ENCODE measurements at regions not wholly inside any gene's neighbourhood (a gene's known extent, or its start where the extent isn't known, plus 50 kb on each side); places are given as distances from the start of the nearest gene placed in this dataset.

DNA sequence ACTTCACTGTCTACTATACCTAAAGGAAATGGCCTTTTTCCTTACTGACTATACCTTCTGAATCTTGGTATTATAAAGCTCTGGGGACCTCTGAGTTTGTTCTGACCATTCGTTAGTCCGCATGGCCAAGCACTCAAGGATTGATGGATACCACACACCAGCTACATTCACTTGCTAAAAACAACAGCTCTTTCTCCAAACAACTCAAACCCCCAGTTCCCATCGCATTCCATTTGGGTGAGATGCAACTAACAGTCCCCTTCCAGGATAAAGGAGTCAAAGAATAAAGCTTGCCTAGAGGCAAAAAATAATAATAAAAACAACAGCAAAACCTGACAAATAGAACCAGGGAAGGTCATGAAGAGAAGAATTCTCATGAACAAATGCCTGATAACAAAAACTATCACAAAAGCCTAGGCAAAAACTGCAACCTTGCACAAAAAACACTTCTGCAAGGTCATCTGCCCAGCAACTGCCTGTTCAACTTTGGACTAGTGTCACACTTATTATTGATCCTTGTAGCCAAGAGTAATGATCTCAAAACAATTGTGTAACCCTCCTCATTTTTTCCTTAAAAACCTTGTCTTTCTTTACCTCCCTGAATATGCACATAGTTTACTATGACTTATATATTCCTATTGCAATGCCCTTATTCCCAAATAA is 139.0 kb upstream of the GUCY1A2 start:
- TF ChIP-seq, protein P1, sequence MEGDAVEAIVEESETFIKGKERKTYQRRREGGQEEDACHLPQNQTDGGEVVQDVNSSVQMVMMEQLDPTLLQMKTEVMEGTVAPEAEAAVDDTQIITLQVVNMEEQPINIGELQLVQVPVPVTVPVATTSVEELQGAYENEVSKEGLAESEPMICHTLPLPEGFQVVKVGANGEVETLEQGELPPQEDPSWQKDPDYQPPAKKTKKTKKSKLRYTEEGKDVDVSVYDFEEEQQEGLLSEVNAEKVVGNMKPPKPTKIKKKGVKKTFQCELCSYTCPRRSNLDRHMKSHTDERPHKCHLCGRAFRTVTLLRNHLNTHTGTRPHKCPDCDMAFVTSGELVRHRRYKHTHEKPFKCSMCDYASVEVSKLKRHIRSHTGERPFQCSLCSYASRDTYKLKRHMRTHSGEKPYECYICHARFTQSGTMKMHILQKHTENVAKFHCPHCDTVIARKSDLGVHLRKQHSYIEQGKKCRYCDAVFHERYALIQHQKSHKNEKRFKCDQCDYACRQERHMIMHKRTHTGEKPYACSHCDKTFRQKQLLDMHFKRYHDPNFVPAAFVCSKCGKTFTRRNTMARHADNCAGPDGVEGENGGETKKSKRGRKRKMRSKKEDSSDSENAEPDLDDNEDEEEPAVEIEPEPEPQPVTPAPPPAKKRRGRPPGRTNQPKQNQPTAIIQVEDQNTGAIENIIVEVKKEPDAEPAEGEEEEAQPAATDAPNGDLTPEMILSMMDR (IDR thresholded peaks at IDR 0.05): no peak
- no peak for TF ChIP-seq POLR2A (IDR thresholded peaks at IDR 0.05)

Measured in uterus (tissue), 2 donors.